ENCODE measurements at regions not wholly inside any gene's neighbourhood (a gene's known extent, or its start where the extent isn't known, plus 50 kb on each side); places are given as distances from the start of the nearest gene placed in this dataset.

DNA sequence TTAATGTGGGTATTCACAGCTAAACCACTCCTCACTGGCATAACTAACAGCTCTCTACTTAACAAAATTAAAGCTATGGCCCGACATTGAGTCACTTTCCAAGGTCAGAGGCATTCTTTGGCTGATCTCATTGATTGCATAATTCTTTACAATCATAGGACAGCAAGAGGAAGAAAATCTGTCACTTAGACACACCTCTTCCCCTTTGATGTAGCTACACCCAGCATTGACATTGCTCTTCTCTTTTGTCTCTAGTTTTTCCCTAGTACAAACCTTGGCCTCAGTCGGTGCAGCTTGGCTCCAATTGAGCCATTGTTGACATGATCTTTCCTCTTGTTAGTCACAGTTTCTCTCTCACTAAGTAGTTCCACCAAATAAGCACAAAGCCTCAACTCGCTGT, 313.3 kb upstream of the ACTRT1 start:
- H3K9me3 Mint-ChIP-seq = no peaks in the 10 kb centered on the region
- ATAC-seq (no peak), DNase-seq (no peak)
- H3K4me1 Mint-ChIP-seq = no peaks in the 10 kb centered on the region
- H3K27ac Mint-ChIP-seq = no peak overlapping the region
- H3K27me3 Mint-ChIP-seq = no peaks in the 10 kb centered on the region
- no peak overlapping the region for H3K4me3 Mint-ChIP-seq
- H3K36me3 Mint-ChIP-seq = no peaks in the 10 kb centered on the region
- POLR2A ChIA-PET = no interaction called here

DNA sequence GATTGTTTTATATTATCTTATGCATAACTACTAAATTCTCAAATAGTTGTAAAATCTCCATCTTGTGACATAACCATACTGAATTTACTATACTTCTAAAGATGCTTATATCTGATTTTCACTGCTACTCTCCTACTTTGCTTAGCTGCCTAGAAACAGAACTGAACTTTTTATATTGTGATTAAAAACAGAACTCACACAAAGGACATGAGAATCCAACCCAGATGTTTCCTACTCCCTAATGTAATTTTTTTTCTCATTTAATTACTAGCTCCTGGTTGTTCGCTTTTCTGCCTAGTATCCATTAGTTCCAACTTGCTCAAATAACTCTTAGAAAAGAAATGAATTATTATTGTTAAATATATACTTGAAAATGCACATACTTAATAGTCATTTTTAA, 283.5 kb upstream of the ACTRT1 start:
- Mint-ChIP-seq H3K27ac (no peak overlapping the region), H3K36me3 (no peaks in the 10 kb centered on the region), H3K9me3 (peaks cover 0 to 7% (median 0%) of the 10 kb centered on the region in 9 donors), H3K4me1 (no peaks in the 10 kb centered on the region), H3K4me3 (no peak overlapping the region), H3K27me3 (no peaks in the 10 kb centered on the region)
- no peak for DNase-seq
- POLR2A ChIA-PET = no interaction called here
- ATAC-seq = no peak

- Mint-ChIP-seq H3K4me3 (no peak overlapping the region), H3K36me3 (no peaks in the 10 kb centered on the region), H3K4me1 (no peaks in the 10 kb centered on the region), H3K9me3 (peaks cover 0 to 7% (median 0%) of the 10 kb centered on the region in 9 donors), H3K27ac (no peak overlapping the region), H3K27me3 (no peaks in the 10 kb centered on the region)
- ATAC-seq (no peak), DNase-seq (no peak)
- POLR2A ChIA-PET = no interaction called here
Observed at GRCh38 chrX:128334821-128335220, 282.6 kb upstream of the ACTRT1 start.

DNA sequence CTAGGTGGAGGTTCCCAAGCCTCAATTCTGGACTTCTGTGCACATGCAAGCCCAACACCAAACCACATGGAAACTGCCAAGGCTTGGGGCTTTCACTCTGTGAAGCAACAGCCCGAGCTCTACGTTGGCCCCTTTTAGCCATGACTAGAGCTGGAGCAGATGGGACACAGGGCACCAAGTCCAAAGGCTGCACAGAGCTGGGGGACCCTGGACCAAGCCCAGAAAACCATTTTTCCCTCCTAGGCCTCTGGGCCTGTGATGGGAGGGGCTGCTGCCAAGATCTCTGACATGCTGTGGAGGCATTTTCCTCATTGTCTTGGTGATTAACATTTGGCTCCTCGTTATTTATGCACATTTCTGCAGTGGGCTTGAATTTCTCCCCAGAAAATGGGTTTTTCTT, 258.7 kb upstream of the ACTRT1 start:
- Mint-ChIP-seq H3K9me3 (peaks cover 0 to 4% (median 0%) of the 10 kb centered on the region in 9 donors), H3K27me3 (no peaks in the 10 kb centered on the region), H3K4me1 (no peaks in the 10 kb centered on the region), H3K36me3 (no peaks in the 10 kb centered on the region), H3K4me3 (no peak overlapping the region), H3K27ac (no peak overlapping the region)
- POLR2A ChIA-PET = no interaction called here
- DNase-seq (no peak), ATAC-seq (no peak)

DNA sequence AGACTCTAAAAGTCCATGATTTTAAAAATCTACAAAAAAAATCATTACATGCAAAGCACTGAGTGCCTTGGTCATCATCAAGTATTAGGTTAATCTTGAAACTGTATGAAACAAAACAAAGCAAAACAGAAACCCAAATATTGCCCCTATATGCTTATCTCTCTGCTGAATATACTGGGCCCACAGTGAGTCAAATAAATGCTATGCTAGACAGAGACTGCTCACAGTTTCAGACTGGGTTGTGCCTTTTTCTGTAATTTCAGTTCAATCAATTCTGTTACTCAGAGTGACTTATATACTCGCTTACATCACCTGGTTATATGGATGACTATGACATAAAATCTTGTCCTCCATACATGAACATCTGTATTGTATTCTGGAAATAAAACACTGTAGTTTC, 257.1 kb upstream of the ACTRT1 start:
- Mint-ChIP-seq H3K4me3 (no peak overlapping the region), H3K9me3 (peaks cover 0 to 4% (median 0%) of the 10 kb centered on the region in 9 donors), H3K36me3 (no peaks in the 10 kb centered on the region), H3K27me3 (no peaks in the 10 kb centered on the region), H3K27ac (no peak overlapping the region), H3K4me1 (no peaks in the 10 kb centered on the region)
- POLR2A ChIA-PET = no interaction called here
- DNase-seq (no peak), ATAC-seq (no peak)

GRCh38 chrX:128294198-128294597, 242.0 kb upstream of the ACTRT1 start:
- POLR2A ChIA-PET = no interaction called here
- Mint-ChIP-seq H3K36me3 (no peaks in the 10 kb centered on the region), H3K9me3 (peaks cover 0 to 6% (median 0%) of the 10 kb centered on the region in 9 donors), H3K4me1 (no peaks in the 10 kb centered on the region), H3K4me3 (no peak overlapping the region), H3K27ac (no peak overlapping the region), H3K27me3 (no peaks in the 10 kb centered on the region)
- ATAC-seq = no peak
- DNase-seq = no peak

- DNase-seq = no peak
- POLR2A ChIA-PET = no interaction called here
- no peaks in the 10 kb centered on the region for H3K27me3 Mint-ChIP-seq
Observed at GRCh38 chrX:128287693-128288092, 235.5 kb upstream of the ACTRT1 start.

GRCh38 chrX:128250621-128251020, 198.4 kb upstream of the ACTRT1 start:
- no peak for DNase-seq
- Mint-ChIP-seq H3K36me3 (no peaks in the 10 kb centered on the region), H3K4me3 (no peak overlapping the region), H3K4me1 (no peaks in the 10 kb centered on the region), H3K27ac (no peak overlapping the region), H3K9me3 (peaks cover 0 to 7% (median 0%) of the 10 kb centered on the region in 9 donors), H3K27me3 (no peaks in the 10 kb centered on the region)
- POLR2A ChIA-PET = no interaction called here
- no peak for ATAC-seq

More at GRCh38 chrX:128287693-128288092, 235.5 kb upstream of the ACTRT1 start:
- Mint-ChIP-seq H3K9me3 (peaks cover 0 to 6% (median 0%) of the 10 kb centered on the region in 9 donors), H3K4me1 (no peaks in the 10 kb centered on the region), H3K27ac (no peak overlapping the region), H3K36me3 (no peaks in the 10 kb centered on the region), H3K4me3 (no peak overlapping the region)
- ATAC-seq = no peak

GRCh38 chrX:128216364-128216763, 164.2 kb upstream of the ACTRT1 start:
- H3K36me3 Mint-ChIP-seq = no peaks in the 10 kb centered on the region
- H3K9me3 Mint-ChIP-seq = peaks cover 0 to 13% (median 3%) of the 10 kb centered on the region in 9 donors
- no peak overlapping the region for H3K4me3 Mint-ChIP-seq
- ATAC-seq (no peak), DNase-seq (no peak)
- H3K4me1 Mint-ChIP-seq = no peaks in the 10 kb centered on the region
- no peaks in the 10 kb centered on the region for H3K27me3 Mint-ChIP-seq
- H3K27ac Mint-ChIP-seq = no peak overlapping the region
- POLR2A ChIA-PET = no interaction called here

DNA sequence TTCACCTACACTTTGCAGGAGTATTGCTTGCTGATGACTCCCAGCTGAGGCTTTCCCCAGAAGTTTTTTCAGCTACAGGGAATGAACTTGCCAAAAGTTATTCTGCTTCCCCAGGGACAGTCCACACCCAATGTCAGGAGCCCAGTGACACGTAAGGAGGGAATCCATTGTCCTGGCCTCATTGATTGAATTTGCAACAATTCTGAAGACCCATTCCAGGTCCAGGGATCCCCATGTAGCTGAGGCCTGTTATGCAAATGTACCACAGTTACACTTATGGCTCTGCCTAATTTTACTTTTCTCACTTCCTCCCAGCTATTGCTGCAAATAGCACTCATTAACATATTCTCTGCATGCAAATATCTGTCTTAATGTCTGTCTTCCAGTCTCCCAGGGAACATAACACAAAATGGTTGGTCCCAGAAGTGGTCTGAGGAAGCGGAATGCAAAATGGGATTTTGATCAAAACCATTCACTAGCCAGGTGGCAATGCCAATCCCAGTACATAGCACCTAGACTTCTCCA, 113.7 kb upstream of the ACTRT1 start:
- Mint-ChIP-seq H3K36me3 (peaks cover 0 to 2% (median 0%) of the 10 kb centered on the region in 3 donors), H3K4me1 (no peaks in the 10 kb centered on the region), H3K4me3 (no peak overlapping the region), H3K27ac (no peak overlapping the region), H3K27me3 (no peaks in the 10 kb centered on the region), H3K9me3 (peaks cover 0 to 6% (median 3%) of the 10 kb centered on the region in 9 donors)
- POLR2A ChIA-PET = no interaction called here
- DNase-seq (no peak), ATAC-seq (no peak)

- Mint-ChIP-seq H3K9me3 (peaks cover 0 to 21% (median 7%) of the 10 kb centered on the region in 9 donors), H3K27ac (no peak overlapping the region), H3K4me1 (no peaks in the 10 kb centered on the region), H3K4me3 (no peak overlapping the region), H3K36me3 (no peaks in the 10 kb centered on the region), H3K27me3 (no peaks in the 10 kb centered on the region)
- ATAC-seq (no peak), DNase-seq (no peak)
- POLR2A ChIA-PET = no interaction called here
Observed at GRCh38 chrX:128156204-128156603, 104.0 kb upstream of the ACTRT1 start.

DNA sequence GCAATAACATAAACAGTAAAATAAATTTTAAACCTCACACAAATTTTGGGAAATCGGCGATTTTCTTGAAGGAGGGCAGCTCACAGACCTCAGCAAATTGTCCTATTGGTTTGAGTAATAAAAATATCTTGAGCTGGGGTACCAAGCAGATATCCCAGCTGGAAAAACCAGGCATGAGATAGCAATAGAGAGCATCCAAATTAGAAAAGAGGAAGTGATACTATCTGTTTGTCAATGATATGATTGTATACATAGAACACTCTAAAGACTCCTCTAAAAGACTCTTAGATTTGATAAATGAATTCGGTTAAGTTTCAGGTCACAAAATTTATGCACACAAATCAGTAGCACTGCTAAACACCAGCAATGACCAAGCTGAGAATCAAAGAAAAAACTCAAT, 90.5 kb upstream of the ACTRT1 start:
- DNase-seq = no peak
- ATAC-seq = no peak
- POLR2A ChIA-PET = no interaction called here
- no peak overlapping the region for H3K27ac Mint-ChIP-seq
- H3K9me3 Mint-ChIP-seq = peaks cover 0 to 13% (median 0%) of the 10 kb centered on the region in 9 donors
- no peaks in the 10 kb centered on the region for H3K27me3 Mint-ChIP-seq
- H3K4me1 Mint-ChIP-seq = peaks cover 0 to 1% (median 0%) of the 10 kb centered on the region in 4 donors
- H3K36me3 Mint-ChIP-seq = no peaks in the 10 kb centered on the region
- H3K4me3 Mint-ChIP-seq = no peak overlapping the region

DNA sequence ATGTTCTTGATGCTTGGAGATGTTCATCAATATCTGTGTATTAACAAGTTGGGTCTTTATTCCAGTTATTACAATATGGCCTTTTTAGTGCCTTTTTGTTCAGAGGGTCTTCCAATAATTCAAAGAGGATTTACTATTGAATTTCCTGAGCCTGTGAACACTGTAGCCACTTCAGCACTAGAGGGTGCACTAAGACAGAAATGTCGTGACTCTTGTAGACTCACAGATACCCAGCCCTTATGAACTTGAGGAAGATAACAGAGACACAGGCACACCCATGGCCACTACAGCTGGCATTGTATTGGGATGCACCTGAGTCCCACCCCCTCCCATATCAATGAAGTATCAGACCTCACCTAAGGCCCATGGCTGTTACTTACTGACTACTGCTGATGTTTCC, 54.4 kb upstream of the ACTRT1 start:
- Mint-ChIP-seq H3K4me3 (no peak overlapping the region), H3K27me3 (no peaks in the 10 kb centered on the region), H3K9me3 (peaks cover 0 to 14% (median 0%) of the 10 kb centered on the region in 9 donors), H3K4me1 (no peaks in the 10 kb centered on the region), H3K36me3 (no peaks in the 10 kb centered on the region), H3K27ac (no peak overlapping the region)
- ATAC-seq = no peak
- POLR2A ChIA-PET = no interaction called here
- DNase-seq = no peak

GRCh38 chrX:128105659-128106058, 53.5 kb upstream of the ACTRT1 start:
- Mint-ChIP-seq H3K9me3 (peaks cover 0 to 14% (median 0%) of the 10 kb centered on the region in 9 donors), H3K27me3 (no peaks in the 10 kb centered on the region), H3K4me3 (no peak overlapping the region), H3K27ac (no peak overlapping the region), H3K4me1 (no peaks in the 10 kb centered on the region), H3K36me3 (no peaks in the 10 kb centered on the region)
- POLR2A ChIA-PET = no interaction called here
- DNase-seq = no peak
- no peak for ATAC-seq
